GM12891 (cell line): ENCODE measurements at regions not wholly inside any gene's neighbourhood (a gene's known extent, or its start where the extent isn't known, plus 50 kb on each side); places are given as distances from the start of the nearest gene placed in this dataset.

ENCODE experiments used
- POLR2A ChIP-seq: IDR thresholded peaks from 2 replicates; pipeline ENCODE4 v1.6.1; 2011; ENCODE audit warnings: low read depth, low read length, control low read depth
- TAF1 ChIP-seq: IDR thresholded peaks from 2 replicates; pipeline ENCODE4 v1.6.1; 2011; ENCODE audit warnings: low read depth, low read length, control low read depth

GRCh38 chr2:66899109-66899508, 464.2 kb downstream of the MEIS1 start:
- TF ChIP-seq POLR2A (no peak), TAF1 (no peak)
